Large intestine (tissue), 3 donors: ENCODE measurements at regions not wholly inside any gene's neighbourhood (a gene's known extent, or its start where the extent isn't known, plus 50 kb on each side); places are given as distances from the start of the nearest gene placed in this dataset.

Experiments
- DNase-seq, 2 donors: peaks; one replicate each; pipeline versions ENCODE4 v3.0.0 to v3.0.0-alpha.2; 2013
- H3K27ac ChIP-seq: one replicate; pipeline ENCODE4 v1.5.1; 2013; ENCODE audit warnings: low read length
- H3K27me3 ChIP-seq: 2 replicates; pipeline ENCODE4 v1.6.1; 2013; ENCODE audit warnings: low read length; ENCODE audit not compliant: control insufficient read depth, insufficient read depth
- H3K36me3 ChIP-seq: 2 replicates; pipeline ENCODE4 v1.6.1; 2013; ENCODE audit warnings: low read length; ENCODE audit not compliant: control insufficient read depth, insufficient read depth
- H3K4me1 ChIP-seq: one replicate; pipeline ENCODE4 v1.6.1; 2013; ENCODE audit warnings: low read length; ENCODE audit not compliant: control insufficient read depth, insufficient read depth
- H3K4me3 ChIP-seq: one replicate; pipeline ENCODE4 v1.5.1; 2013; ENCODE audit warnings: low read length
- H3K9me3 ChIP-seq: one replicate; pipeline ENCODE4 v1.6.1; 2013; ENCODE audit warnings: mild to moderate bottlenecking, low read depth, low read length, moderate library complexity; ENCODE audit not compliant: control insufficient read depth
- WGBS: methylation state at CpG from one replicate; pipeline ENCODE4 v1.1.5; 2013; ENCODE audit warnings: low lambda C conversion rate; ENCODE audit not compliant: insufficient coverage; 5-methylcytosine and 5-hydroxymethylcytosine counted together

GRCh38 chr4:100069207-100069606, 119.1 kb upstream of the H2AZ1 start:
- H3K4me3 ChIP-seq, result no peak overlapping the region
- H3K36me3 ChIP-seq, result no peaks in the 10 kb centered on the region
- peaks cover 2% of the 10 kb centered on the region for H3K27me3 ChIP-seq
- no peak overlapping the region for H3K27ac ChIP-seq
- no peaks in the 10 kb centered on the region for H3K4me1 ChIP-seq
- WGBS, result no CpG with 5 or more reads among the region's 6 CpGs
- no peaks in the 10 kb centered on the region for H3K9me3 ChIP-seq
- DNase-seq, result no peak

DNA sequence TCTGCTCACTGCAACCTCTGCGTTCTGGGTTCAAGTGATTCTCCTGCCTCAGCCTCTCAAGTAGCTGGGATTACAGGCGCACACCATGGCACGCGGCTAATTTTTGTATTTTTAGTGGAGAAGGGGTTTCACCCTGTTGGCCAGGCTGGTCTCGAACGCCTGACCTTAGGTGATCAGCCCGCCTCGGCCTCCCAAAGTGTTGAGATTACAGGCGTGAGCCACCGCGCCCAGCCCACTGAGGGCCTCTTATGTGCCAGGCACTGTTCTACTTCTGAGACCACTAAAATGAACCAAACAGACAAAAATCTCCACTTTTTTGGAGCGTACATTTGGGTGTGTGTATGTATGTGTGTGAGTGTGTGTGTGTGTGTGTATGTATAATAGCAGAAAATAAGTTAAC, 117.2 kb upstream of the H2AZ1 start:
- Histone ChIP-seq H3K27me3 (peaks cover 2% of the 10 kb centered on the region), H3K4me1 (no peaks in the 10 kb centered on the region), H3K27ac (no peak overlapping the region), H3K4me3 (no peak overlapping the region), H3K9me3 (no peaks in the 10 kb centered on the region), H3K36me3 (no peaks in the 10 kb centered on the region)
- no CpG with 5 or more reads among the region's 12 CpGs for WGBS
- DNase-seq, result no peak

DNA sequence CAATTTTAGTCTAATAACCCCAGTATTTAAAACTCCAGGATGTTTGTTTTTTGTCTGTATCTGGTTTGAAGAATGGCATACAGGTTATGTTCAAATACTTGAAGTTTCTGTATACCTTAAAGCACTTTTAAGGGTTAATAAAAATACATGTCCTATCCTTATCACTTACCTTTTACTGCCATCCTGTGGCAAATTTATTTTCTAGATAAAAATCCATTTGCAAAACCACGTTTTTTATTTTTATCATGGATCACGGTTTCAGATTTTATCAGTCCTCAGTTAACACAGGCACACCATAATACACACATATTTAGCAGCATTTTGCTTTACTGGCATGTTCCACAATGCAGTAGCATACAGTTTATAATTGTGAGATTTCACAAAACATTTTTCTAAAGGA, 113.3 kb upstream of the H2AZ1 start:
- no peak for DNase-seq
- Histone ChIP-seq H3K9me3 (no peaks in the 10 kb centered on the region), H3K27me3 (no peaks in the 10 kb centered on the region), H3K4me1 (no peaks in the 10 kb centered on the region), H3K36me3 (no peaks in the 10 kb centered on the region), H3K27ac (no peak overlapping the region), H3K4me3 (no peak overlapping the region)
- 0% methylated on average over 2 of the region's 2 CpGs for WGBS

- DNase-seq, result no peak
Observed at GRCh38 chr4:100062921-100063320, 112.8 kb upstream of the H2AZ1 start.

GRCh38 chr4:100061835-100062234, 111.8 kb upstream of the H2AZ1 start:
- no peak overlapping the region for H3K27ac ChIP-seq
- no peaks in the 10 kb centered on the region for H3K9me3 ChIP-seq
- H3K27me3 ChIP-seq, result no peaks in the 10 kb centered on the region
- no peak overlapping the region for H3K4me3 ChIP-seq
- 100% methylated on average over 1 of the region's 2 CpGs for WGBS
- DNase-seq, result no peak
- no peaks in the 10 kb centered on the region for H3K4me1 ChIP-seq
- H3K36me3 ChIP-seq, result no peaks in the 10 kb centered on the region

More at GRCh38 chr4:100062921-100063320, 112.8 kb upstream of the H2AZ1 start:
- H3K4me1 ChIP-seq, result no peaks in the 10 kb centered on the region
- no peaks in the 10 kb centered on the region for H3K27me3 ChIP-seq
- H3K36me3 ChIP-seq, result no peaks in the 10 kb centered on the region
- H3K27ac ChIP-seq, result no peak overlapping the region
- no peak overlapping the region for H3K4me3 ChIP-seq
- no peaks in the 10 kb centered on the region for H3K9me3 ChIP-seq

- 80% methylated on average over 2 of the region's 5 CpGs for WGBS
- Histone ChIP-seq H3K9me3 (no peaks in the 10 kb centered on the region), H3K4me1 (no peaks in the 10 kb centered on the region), H3K4me3 (no peak overlapping the region), H3K27ac (no peak overlapping the region), H3K36me3 (no peaks in the 10 kb centered on the region), H3K27me3 (no peaks in the 10 kb centered on the region)
- DNase-seq, result no peak
Observed at GRCh38 chr4:100060765-100061416, 110.8 kb upstream of the H2AZ1 start.

GRCh38 chr4:100059467-100059866, 109.4 kb upstream of the H2AZ1 start:
- no peak for DNase-seq
- 94% methylated on average over 3 of the region's 8 CpGs for WGBS

GRCh38 chr4:100056701-100057100, 106.6 kb upstream of the H2AZ1 start:
- Histone ChIP-seq H3K27ac (no peak overlapping the region), H3K4me3 (no peak overlapping the region), H3K9me3 (no peaks in the 10 kb centered on the region), H3K4me1 (no peaks in the 10 kb centered on the region), H3K27me3 (no peaks in the 10 kb centered on the region), H3K36me3 (no peaks in the 10 kb centered on the region)
- DNase-seq, result no peak
- WGBS, result 90% methylated on average over 2 of the region's 3 CpGs

More at GRCh38 chr4:100059467-100059866, 109.4 kb upstream of the H2AZ1 start:
- Histone ChIP-seq H3K36me3 (no peaks in the 10 kb centered on the region), H3K4me1 (no peaks in the 10 kb centered on the region), H3K27ac (no peak overlapping the region), H3K9me3 (no peaks in the 10 kb centered on the region), H3K4me3 (no peak overlapping the region), H3K27me3 (no peaks in the 10 kb centered on the region)

DNA sequence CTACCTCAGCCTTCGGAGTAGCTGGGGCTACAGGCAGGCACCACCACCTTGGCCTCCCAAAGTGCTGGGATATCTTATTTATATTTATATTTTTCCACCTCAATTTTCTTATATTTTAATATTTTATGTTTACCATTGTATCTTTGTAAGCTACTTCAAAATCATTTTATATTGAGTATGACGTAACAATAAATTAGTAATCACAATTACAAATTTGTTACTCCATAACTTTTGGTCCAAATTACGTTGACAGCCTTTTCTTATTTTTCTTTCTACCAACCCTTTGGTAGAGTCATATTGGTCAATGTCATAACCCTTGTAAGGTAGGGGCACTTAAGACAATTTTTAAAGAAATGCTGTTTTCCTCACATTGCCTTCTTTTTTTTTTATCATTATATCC, 104.0 kb upstream of the H2AZ1 start:
- Histone ChIP-seq H3K4me3 (no peak overlapping the region), H3K4me1 (no peaks in the 10 kb centered on the region), H3K36me3 (no peaks in the 10 kb centered on the region), H3K27ac (no peak overlapping the region), H3K9me3 (no peaks in the 10 kb centered on the region), H3K27me3 (no peaks in the 10 kb centered on the region)
- DNase-seq, result no peak
- 84% methylated on average over 2 of the region's 3 CpGs for WGBS

GRCh38 chr4:100049872-100050271, 99.8 kb upstream of the H2AZ1 start:
- Histone ChIP-seq H3K4me1 (no peaks in the 10 kb centered on the region), H3K27ac (no peak overlapping the region), H3K36me3 (no peaks in the 10 kb centered on the region), H3K4me3 (no peak overlapping the region), H3K27me3 (no peaks in the 10 kb centered on the region), H3K9me3 (no peaks in the 10 kb centered on the region)
- no peak for DNase-seq

GRCh38 chr4:100042711-100043110, 92.6 kb upstream of the H2AZ1 start:
- DNase-seq, result no peak

More at GRCh38 chr4:100042711-100043110, 92.6 kb upstream of the H2AZ1 start:
- H3K36me3 ChIP-seq, result no peaks in the 10 kb centered on the region
- no peaks in the 10 kb centered on the region for H3K9me3 ChIP-seq
- 100% methylated on average over 1 of the region's 2 CpGs for WGBS
- no peaks in the 10 kb centered on the region for H3K4me1 ChIP-seq
- H3K4me3 ChIP-seq, result no peak overlapping the region
- H3K27me3 ChIP-seq, result no peaks in the 10 kb centered on the region
- H3K27ac ChIP-seq, result no peak overlapping the region
